CMK (cell line): ENCODE measurements at regions not wholly inside any gene's neighbourhood (a gene's known extent, or its start where the extent isn't known, plus 50 kb on each side); places are given as distances from the start of the nearest gene placed in this dataset.
A peak's percentile ranks its signal among the peaks of the same experiment; 100 is the strongest.

ENCODE experiments used
- DNase-seq: peaks from one replicate; pipeline ENCODE4 v3.0.0-alpha.2; 2010; ENCODE audit warnings: low read depth

DNA sequence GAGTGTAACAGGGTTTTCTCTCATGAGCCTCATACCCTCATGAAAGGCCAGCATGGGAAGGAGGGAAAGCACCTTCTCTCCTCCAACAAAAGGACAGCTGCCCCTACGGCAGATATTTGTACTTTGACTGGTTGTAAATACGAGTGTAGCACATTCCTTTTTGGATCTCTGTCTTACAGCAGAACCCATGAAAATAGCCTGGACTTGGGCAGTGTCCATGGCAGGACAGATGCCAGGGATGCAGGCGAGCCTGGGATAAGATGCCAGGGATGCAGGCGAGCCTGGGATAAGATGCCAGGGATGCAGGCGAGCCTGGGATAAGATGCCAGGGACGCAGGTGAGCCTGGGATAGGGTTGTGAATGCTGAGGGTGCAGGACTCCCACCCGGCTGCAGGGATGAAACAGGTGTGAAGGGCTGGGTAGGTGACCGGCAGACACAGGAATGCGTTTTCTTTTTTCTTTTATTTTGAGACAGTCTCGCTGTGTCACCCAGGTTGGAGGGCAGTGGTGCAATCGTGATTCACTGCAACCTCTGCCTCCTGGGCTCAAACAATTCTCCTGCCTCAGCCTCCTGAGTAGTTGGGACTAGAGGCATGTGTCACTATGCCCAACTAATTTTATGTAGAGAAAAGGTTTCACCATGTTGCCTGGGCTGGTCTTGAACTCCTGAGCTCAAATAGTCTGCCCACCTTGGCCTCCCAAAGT, 120.0 kb downstream of the BEGAIN start:
- DNase-seq = no peak

GRCh38 chr14:100467939-100468338, 119.3 kb downstream of the BEGAIN start:
- DNase-seq = no peak

DNA sequence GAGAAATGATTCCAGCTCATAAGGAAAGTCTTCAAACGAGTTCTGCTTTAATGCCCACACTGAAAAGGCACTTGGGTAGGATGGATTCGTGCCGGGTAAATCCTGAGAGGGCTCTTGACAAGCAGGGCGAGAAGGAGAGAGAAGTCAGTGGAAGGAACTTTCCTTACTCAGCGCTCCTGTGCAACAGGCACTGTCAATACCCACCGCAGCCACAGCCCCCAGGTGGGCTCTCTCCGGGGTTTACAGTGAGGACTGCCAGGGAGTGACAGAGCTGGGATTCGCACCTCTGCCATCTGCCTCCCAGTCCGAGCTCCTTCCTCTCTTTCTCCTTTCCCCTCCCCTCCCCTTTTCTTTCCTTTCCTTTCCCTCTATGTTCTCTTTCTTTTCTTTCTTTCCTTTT, 118.7 kb downstream of the BEGAIN start:
- no peak for DNase-seq

DNA sequence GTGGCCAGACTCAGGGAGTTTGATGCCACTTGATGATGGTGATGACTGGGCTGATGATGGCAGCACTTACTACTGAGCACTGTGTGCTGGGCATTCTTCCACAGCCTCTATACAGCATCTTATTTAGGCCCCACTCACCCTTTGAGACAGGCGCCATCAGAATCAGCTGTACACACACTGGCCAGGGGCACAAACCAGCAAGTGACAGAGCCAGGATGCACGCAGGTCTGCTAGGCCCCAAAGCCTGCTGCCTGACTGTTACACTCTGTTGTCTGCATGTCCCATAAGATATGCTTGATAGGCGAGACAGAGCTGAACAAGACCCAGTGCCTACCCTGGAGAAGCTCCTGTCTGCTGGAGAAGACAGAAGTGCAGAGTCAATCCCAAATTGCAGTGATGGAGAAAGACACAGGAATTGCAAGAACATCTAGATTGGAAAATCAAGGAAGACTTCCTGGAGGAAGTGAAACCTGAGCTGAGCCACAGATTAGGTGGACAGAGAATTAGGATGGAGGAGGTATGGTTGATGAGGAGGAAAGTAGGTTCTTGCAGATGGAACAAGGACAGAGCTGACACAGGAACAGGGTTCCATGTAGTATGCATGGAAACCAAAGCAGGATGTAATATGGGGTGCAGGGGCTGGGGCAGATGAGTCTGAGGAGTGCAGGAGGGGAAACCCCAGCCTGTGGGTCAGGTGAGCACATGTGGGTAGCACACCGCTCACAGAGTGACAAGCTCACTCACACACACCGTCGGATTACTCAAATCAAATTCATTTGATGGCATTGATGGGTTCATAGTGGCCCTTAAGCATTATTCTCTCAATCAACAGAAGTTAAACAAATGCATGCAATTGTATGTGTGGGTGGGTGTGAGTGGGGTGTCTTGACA, 117.3 kb downstream of the BEGAIN start:
- no peak for DNase-seq

DNA sequence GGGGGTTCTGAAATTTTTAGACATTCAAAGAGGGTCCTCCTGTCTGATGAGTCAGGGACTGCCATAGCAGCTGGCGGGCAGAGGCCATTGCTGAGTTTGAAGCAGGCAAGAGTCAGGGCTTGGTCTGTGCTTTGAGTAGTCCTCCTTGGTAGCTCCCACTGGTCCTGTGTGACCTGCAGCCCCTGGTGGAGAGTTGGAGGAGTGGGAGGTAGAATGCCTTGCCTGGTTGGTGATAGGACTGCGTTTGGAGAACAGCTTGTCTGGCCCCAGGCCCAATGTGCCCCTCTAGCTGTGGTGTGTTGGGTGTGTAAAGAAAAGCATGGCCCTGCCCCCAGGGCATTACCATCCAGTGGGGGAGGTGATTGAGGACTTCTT, 116.7 kb downstream of the BEGAIN start:
- DNase-seq = no peak

- DNase-seq = no peak
Observed at GRCh38 chr14:100471441-100472093, 115.7 kb downstream of the BEGAIN start.

GRCh38 chr14:100472094-100472455, 115.1 kb downstream of the BEGAIN start:
- DNase-seq = no peak

DNA sequence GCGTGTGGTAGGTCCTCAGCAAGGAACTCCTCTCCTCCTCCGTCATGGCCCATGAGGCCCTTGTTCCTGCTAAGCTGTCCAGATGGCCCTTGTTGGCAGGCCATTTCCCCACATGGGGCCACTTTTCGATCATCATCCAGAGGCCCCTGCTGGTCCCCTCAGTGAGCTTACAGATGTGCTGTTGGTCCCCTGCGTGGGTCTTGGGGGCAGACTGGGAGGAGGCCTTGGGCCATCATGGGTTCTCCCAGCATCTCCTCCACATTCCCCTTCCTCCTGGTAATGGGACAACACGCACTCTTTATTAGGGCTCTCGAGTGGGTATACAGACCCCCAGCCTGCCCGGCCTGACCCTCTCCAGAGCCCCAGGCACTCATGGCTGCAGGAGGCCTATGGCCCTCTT, 114.7 kb downstream of the BEGAIN start:
- no peak for DNase-seq

DNA sequence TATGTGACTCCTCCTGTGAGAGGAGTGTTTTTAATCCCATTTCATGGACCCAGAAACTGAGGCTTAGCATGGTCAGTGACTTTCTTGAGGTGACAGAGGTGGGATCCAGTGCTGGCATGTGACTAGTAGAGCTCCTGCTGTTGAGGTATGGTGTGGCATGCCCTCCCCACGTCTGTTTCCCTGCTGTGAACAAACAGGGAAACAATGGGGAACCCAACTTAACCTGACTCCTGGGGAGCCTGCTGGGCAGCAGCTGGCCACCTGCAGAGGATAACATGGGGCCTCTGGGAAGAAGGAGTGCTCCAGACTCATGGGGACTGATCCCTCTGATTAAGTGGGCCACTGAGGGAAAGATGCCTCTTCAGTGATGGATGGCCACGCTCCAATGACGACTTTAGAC, 114.0 kb downstream of the BEGAIN start:
- no peak for DNase-seq

- DNase-seq = no peak
Observed at GRCh38 chr14:100474196-100474595, 113.0 kb downstream of the BEGAIN start.

GRCh38 chr14:100475268-100475667, 111.9 kb downstream of the BEGAIN start:
- no peak for DNase-seq

GRCh38 chr14:100476012-100476822, 111.0 kb downstream of the BEGAIN start:
- DNase-seq = no peak

GRCh38 chr14:100484531-100485267, 102.5 kb downstream of the BEGAIN start:
- no peak for DNase-seq

DNA sequence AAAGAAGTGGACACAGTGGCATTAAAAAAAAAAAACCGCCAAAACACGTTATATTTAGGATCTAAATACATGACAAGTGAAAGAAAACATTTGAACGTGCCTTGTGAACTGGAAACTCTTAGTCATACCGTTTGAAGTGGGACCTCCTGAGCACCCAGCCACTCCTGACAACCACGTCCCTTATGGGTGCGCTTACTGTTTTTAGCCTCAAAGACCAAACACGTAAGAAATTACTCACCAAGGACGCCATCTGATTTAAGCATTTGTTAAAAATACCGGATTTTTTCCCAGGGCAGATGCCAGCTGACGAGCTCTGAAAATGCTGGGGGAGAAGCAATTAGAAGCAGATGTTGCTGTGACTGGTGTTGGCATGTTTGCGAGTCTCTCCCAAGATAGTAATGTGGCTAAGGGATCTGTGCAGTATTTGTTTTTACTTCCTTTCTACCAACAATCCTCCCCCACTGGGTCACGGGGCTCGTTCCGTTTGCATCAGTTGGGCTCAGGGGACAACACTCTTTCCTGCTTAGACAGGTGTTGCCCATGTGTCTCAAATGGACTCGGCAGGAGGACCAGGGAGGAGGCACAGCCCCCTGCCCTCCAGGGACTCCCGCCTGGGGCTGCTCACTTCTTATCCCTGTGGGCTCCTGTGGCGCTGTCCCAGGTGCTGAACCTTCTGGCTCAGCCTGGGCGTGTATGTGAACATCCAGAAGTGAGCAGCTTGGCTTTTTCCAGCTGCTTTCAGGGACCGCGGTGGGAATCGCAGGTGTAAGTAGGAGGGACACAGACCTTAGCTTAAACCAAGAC, 101.0 kb downstream of the BEGAIN start:
- peak; percentile 26 for DNase-seq
